GM12878 (cell line): ENCODE measurements at regions not wholly inside any gene's neighbourhood (a gene's known extent, or its start where the extent isn't known, plus 50 kb on each side); places are given as distances from the start of the nearest gene placed in this dataset.

Source experiments
- ATAC-seq: fragments of 200-7000 bp; cut with Tn5 transposase; 3 replicates; pipeline ENCODE4 v1.9.1; 2020; ENCODE audit warnings: mild to moderate bottlenecking, moderate library complexity
- BruUV-seq: library from RNA; stranded (reverse); fragments of 400-500 nt; replicated peaks from 2 replicates; lab custom pipeline; 2021; lab: Mats Ljungman, UMichigan
- CTCF ChIA-PET: fragments of 300-600 bp; sonication (Branson Sonifier 250); formaldehyde crosslinking; extraction: SDS; loops from one replicate; lab custom pipeline; 2021; ENCODE audit warnings: inconsistent platforms; lab: Yijun Ruan, JAX
- POLR2A ChIA-PET: fragments of 350-600 bp; formaldehyde crosslinking; extraction: SDS; loops from one replicate; lab custom pipeline; 2021; ENCODE audit warnings: inconsistent platforms; lab: Charles Lee
- RAD21 ChIA-PET: fragments of 300-600 bp; sonication (Branson Sonifier 250); formaldehyde crosslinking; loops from one replicate; lab custom pipeline; 2023; ENCODE audit warnings: antibody characterized with exemption; ENCODE audit not compliant: unreplicated experiment; lab: Charles Lee
- SMC1A ChIA-PET: fragments of 300-600 bp; sonication (Branson Sonifier 250); formaldehyde crosslinking; loops from one replicate; lab custom pipeline; 2023; ENCODE audit not compliant: unreplicated experiment, uncharacterized antibody; lab: Charles Lee
- DNase-seq: peaks from one replicate; pipeline ENCODE4 v3.0.0-alpha.2; 2011; ENCODE audit warnings: low read depth, low spot score
- FAIRE-seq: peaks from 3 replicates; lab custom pipeline; 2011; peaks lifted over from hg19 to GRCh38; lab: Jason Lieb, UNC
- H2AFZ ChIP-seq: 2 replicates; pipeline ENCODE4 v1.6.0; 2011; ENCODE audit warnings: low read depth, low read length, control low read depth; ENCODE audit not compliant: control insufficient read depth
- H3K27ac ChIP-seq: 2 replicates; pipeline ENCODE4 v1.5.1; 2011; ENCODE audit warnings: control low read depth; ENCODE audit not compliant: control insufficient read depth, insufficient read depth
- H3K27me3 ChIP-seq, 2 experiments: replicated peaks in 1 of 2; 2 replicates each; pipeline versions ENCODE4 v1.6.0 to v1.6.1; 2011; ENCODE audit warnings: low read length in 1 of 2; ENCODE audit not compliant: control insufficient read depth in 2 of 2, insufficient read depth in 2 of 2
- H3K36me3 ChIP-seq, 2 experiments: 2 replicates each; pipeline ENCODE4 v1.5.1; 2011; ENCODE audit warnings: low read length in 1 of 2; ENCODE audit not compliant: control insufficient read depth in 2 of 2, insufficient read depth in 2 of 2
- H3K4me1 ChIP-seq: 2 replicates; pipeline ENCODE4 v1.6.1; 2011; ENCODE audit warnings: mild to moderate bottlenecking, low read length, moderate library complexity, mixed read lengths; ENCODE audit not compliant: control insufficient read depth, insufficient read depth
- H3K4me2 ChIP-seq: 2 replicates; pipeline ENCODE4 v1.6.0; 2011; ENCODE audit warnings: control low read depth; ENCODE audit not compliant: control insufficient read depth, insufficient read depth
- H3K4me3 ChIP-seq: fragments of 200-600 bp; sonication (generic); 2 replicates; pipeline ENCODE4 v1.5.1; 2016
- H3K79me2 ChIP-seq: 2 replicates; pipeline ENCODE4 v1.6.0; 2011; ENCODE audit warnings: low read length; ENCODE audit not compliant: control insufficient read depth, insufficient read depth
- H3K9ac ChIP-seq: 2 replicates; pipeline ENCODE4 v1.8.0; 2011; ENCODE audit warnings: low read length, control low read depth, mixed read lengths; ENCODE audit not compliant: control insufficient read depth, insufficient read depth
- H3K9me3 ChIP-seq: replicated peaks from 3 replicates; pipeline ENCODE4 v1.5.1; 2011; ENCODE audit warnings: mild to moderate bottlenecking, low read length; ENCODE audit not compliant: control insufficient read depth, insufficient read depth
- H4K20me1 ChIP-seq: 2 replicates; pipeline ENCODE4 v1.6.0; 2011; ENCODE audit not compliant: control insufficient read depth, insufficient read depth
- CBX5 ChIP-seq: sonication (generic); IDR thresholded peaks from 2 replicates; pipeline ENCODE4 v1.6.1; 2016; ENCODE audit warnings: low read depth, moderate library complexity, mild to moderate bottlenecking, inconsistent platforms
- CREM ChIP-seq: IDR thresholded peaks from 2 replicates; pipeline ENCODE4 v1.6.1; 2014; ENCODE audit warnings: antibody characterized with exemption, low read depth
- DPF2 ChIP-seq: fragments of 450-650 bp; IDR thresholded peaks from 2 replicates; pipeline ENCODE4 v1.6.1; 2017; ENCODE audit warnings: mild to moderate bottlenecking
- E2F4 ChIP-seq: IDR thresholded peaks from 2 replicates; pipeline ENCODE4 v1.6.1; 2012; ENCODE audit warnings: low read depth, low read length, improper control_type of control experiment
- EGR1 ChIP-seq, 2 experiments: IDR thresholded peaks; 1 replicate in 1 of 2; 2 replicates in 1 of 2; pipeline ENCODE4 v1.6.1; 2011 to 2012; ENCODE audit warnings: low read depth in 2 of 2, low read length in 2 of 2, borderline replicate concordance in 1 of 2, mild to moderate bottlenecking in 1 of 2, moderate library complexity in 1 of 2
- HDGF ChIP-seq: fragments of 450-650 bp; IDR thresholded peaks from 2 replicates; pipeline ENCODE4 v1.6.1; 2016; ENCODE audit warnings: antibody characterized with exemption
- JUNB ChIP-seq: IDR thresholded peaks from 2 replicates; pipeline ENCODE4 v1.6.1; 2016; ENCODE audit warnings: antibody characterized with exemption, mild to moderate bottlenecking
- LARP7 ChIP-seq: fragments of 450-650 bp; IDR thresholded peaks from 2 replicates; pipeline ENCODE4 v1.6.1; 2017; ENCODE audit warnings: mild to moderate bottlenecking
- NR2C2 ChIP-seq: IDR thresholded peaks from 2 replicates; pipeline ENCODE4 v1.6.1; 2011; ENCODE audit warnings: borderline replicate concordance, low read depth; ENCODE audit not compliant: control insufficient read depth, insufficient read length
- RAD51 ChIP-seq: fragments of 450-650 bp; IDR thresholded peaks from 2 replicates; pipeline ENCODE4 v1.6.1; 2016; ENCODE audit warnings: moderate library complexity, mild to moderate bottlenecking, inconsistent platforms
- RELA ChIP-seq: fragments of 450-650 bp; IDR thresholded peaks from 2 replicates; pipeline ENCODE4 v1.8.0; 2014; ENCODE audit warnings: borderline replicate concordance; ENCODE audit not compliant: partially characterized antibody
- RUNX3 ChIP-seq: IDR thresholded peaks from 2 replicates; pipeline ENCODE4 v1.6.1; 2012; ENCODE audit warnings: low read length, inconsistent platforms
- SIN3A ChIP-seq: IDR thresholded peaks from 2 replicates; pipeline ENCODE4 v1.6.1; 2012; ENCODE audit warnings: low read depth, low read length, improper control_type of control experiment
- SMC3 ChIP-seq: IDR thresholded peaks from 2 replicates; pipeline ENCODE4 v1.6.1; 2011; ENCODE audit warnings: low read length, improper control_type of control experiment, borderline replicate concordance
- SRF ChIP-seq, 2 experiments: IDR thresholded peaks; 2 replicates each; pipeline ENCODE4 v1.6.1; 2011; ENCODE audit warnings: low read depth in 2 of 2, low read length in 2 of 2, mild to moderate bottlenecking in 1 of 2, moderate library complexity in 1 of 2
- STAT3 ChIP-seq: IDR thresholded peaks from 2 replicates; pipeline ENCODE4 v1.6.1; 2011; ENCODE audit warnings: low read depth, low read length, improper control_type of control experiment
- SUPT20H ChIP-seq: IDR thresholded peaks from 2 replicates; pipeline ENCODE4 v1.6.1; 2011; ENCODE audit warnings: low read depth, mild to moderate bottlenecking, low read length, moderate library complexity, borderline replicate concordance; ENCODE audit not compliant: control insufficient read depth
- WGBS: methylation state at CpG from one replicate; pipeline ENCODE4 v1.1.6; 2016; ENCODE audit warnings: low lambda C conversion rate; ENCODE audit not compliant: insufficient replicate concordance, insufficient coverage; ENCODE audit errors: missing lambda C conversion rate; 5-methylcytosine and 5-hydroxymethylcytosine counted together
- in situ Hi-C: fragments of 300-500 bp; cut with MboI; formaldehyde crosslinking; loops from 9 replicates; pipeline ENCODE4 v1.14.3; 2018; ENCODE audit warnings: mixed read lengths
- intact Hi-C: fragments of 100-400 bp; cut with micrococcal nuclease; formaldehyde crosslinking; loops from one replicate; pipeline ENCODE4 v1.14.2; 2022; ENCODE audit not compliant: unreplicated experiment
- TF ChIP-seq, protein P1 (sequence below): fragments of 450-650 bp; conservative IDR thresholded peaks from 2 replicates; pipeline ENCODE4 v1.6.1; 2017; ENCODE audit warnings: mild to moderate bottlenecking, moderate library complexity

GRCh38 chr2:167834707-167835106 is 412.7 kb downstream of the STK39 start:
- H3K36me3 ChIP-seq = no peaks in the 10 kb centered on the region
- H3K4me2 ChIP-seq = no peak overlapping the region
- ChIA-PET CTCF (no interaction called here), POLR2A (no interaction called here), RAD21 (interaction anchor here (0.6 kb wide), 1 partner anchor 445 kb away, joined by 3 read pairs; no protein-coding TSS in a partner anchor), SMC1A (interaction anchor here (0.6 kb wide), 1 partner anchor 379 kb away, joined by 3 read pairs; no protein-coding TSS in a partner anchor)
- BruUV-seq = no TSS peak
- no peaks in the 10 kb centered on the region for H3K79me2 ChIP-seq
- H3K4me1 ChIP-seq = no peaks in the 10 kb centered on the region
- FAIRE-seq (no peak), ATAC-seq (no peak), DNase-seq (no peak)
- H3K27ac ChIP-seq = no peak overlapping the region
- H3K27me3 ChIP-seq = peaks cover 0 to 2% of the 10 kb centered on the region in 2 experiments; a peak in 1 of 4 replicates
- no peaks in the 10 kb centered on the region for H4K20me1 ChIP-seq
- TF ChIP-seq, protein P1, sequence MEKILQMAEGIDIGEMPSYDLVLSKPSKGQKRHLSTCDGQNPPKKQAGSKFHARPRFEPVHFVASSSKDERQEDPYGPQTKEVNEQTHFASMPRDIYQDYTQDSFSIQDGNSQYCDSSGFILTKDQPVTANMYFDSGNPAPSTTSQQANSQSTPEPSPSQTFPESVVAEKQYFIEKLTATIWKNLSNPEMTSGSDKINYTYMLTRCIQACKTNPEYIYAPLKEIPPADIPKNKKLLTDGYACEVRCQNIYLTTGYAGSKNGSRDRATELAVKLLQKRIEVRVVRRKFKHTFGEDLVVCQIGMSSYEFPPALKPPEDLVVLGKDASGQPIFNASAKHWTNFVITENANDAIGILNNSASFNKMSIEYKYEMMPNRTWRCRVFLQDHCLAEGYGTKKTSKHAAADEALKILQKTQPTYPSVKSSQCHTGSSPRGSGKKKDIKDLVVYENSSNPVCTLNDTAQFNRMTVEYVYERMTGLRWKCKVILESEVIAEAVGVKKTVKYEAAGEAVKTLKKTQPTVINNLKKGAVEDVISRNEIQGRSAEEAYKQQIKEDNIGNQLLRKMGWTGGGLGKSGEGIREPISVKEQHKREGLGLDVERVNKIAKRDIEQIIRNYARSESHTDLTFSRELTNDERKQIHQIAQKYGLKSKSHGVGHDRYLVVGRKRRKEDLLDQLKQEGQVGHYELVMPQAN = no peak
- no peak for TF ChIP-seq JUNB
- no peak for TF ChIP-seq NR2C2
- no peak for TF ChIP-seq CREM
- no peak for TF ChIP-seq SMC3
- no peak for TF ChIP-seq CBX5
- no peak for TF ChIP-seq E2F4
- no peak for TF ChIP-seq DPF2
- no peak for TF ChIP-seq SIN3A
- TF ChIP-seq RUNX3 = no peak
- TF ChIP-seq EGR1 (IDR thresholded peaks at IDR 0.05; ENCODE audit: borderline replicate concordance in 1 of 2, low read depth in 2 of 2, low read length in 2 of 2) = no peak
- TF ChIP-seq LARP7 = no peak
- TF ChIP-seq RAD51 = no peak
- no peak for TF ChIP-seq RELA
- no peak for TF ChIP-seq SRF (IDR thresholded peaks at IDR 0.05; ENCODE audit: low read depth in 2 of 2, low read length in 2 of 2)
- TF ChIP-seq SUPT20H = no peak
- no peak for TF ChIP-seq STAT3
- TF ChIP-seq HDGF = no peak
- H3K9ac ChIP-seq = no peak overlapping the region
- in situ Hi-C loops = no loop called here
- no peak overlapping the region for H3K4me3 ChIP-seq
- intact Hi-C loops = no loop called here
- 40% methylated on average over 5 of the region's 5 CpGs for WGBS
- no peak overlapping the region for H2AFZ ChIP-seq
- no peaks in the 10 kb centered on the region for H3K9me3 ChIP-seq
